A673 (cell line): ENCODE measurements at regions not wholly inside any gene's neighbourhood (a gene's known extent, or its start where the extent isn't known, plus 50 kb on each side); places are given as distances from the start of the nearest gene placed in this dataset.

ENCODE experiments used
- BruUV-seq: library from RNA; stranded (reverse); fragments of 400-500 nt; replicated peaks from 2 replicates; lab custom pipeline; 2021; lab: Mats Ljungman, UMichigan
- CTCF ChIA-PET: fragments of 300-600 bp; sonication (Branson Sonifier 250); formaldehyde crosslinking; loops from one replicate; lab custom pipeline; 2022; ENCODE audit warnings: antibody characterized with exemption; lab: Charles Lee
- POLR2A ChIA-PET: fragments of 300-600 bp; sonication (Branson Sonifier 250); formaldehyde crosslinking; loops from one replicate; lab custom pipeline; 2022; ENCODE audit warnings: antibody characterized with exemption; ENCODE audit not compliant: low non-redundant PET; lab: Charles Lee
- DNase-seq: peaks from one replicate; pipeline ENCODE4 v3.0.0-alpha.2; 2015; ENCODE audit warnings: low spot score
- H3K27ac ChIP-seq: fragments of 200-600 bp; sonication (generic); 2 replicates; pipeline ENCODE4 v1.5.1; 2016; ENCODE audit warnings: mixed run types, low read depth, mild to moderate bottlenecking, mixed read lengths, antibody characterized with exemption, low read length; ENCODE audit not compliant: poor library complexity, severe bottlenecking
- H3K27me3 ChIP-seq: fragments of 200-600 bp; sonication (generic); replicated peaks from 2 replicates; pipeline ENCODE4 v1.6.1; 2017; ENCODE audit warnings: mixed run types, low read depth, mild to moderate bottlenecking, mixed read lengths, antibody characterized with exemption, low read length; ENCODE audit not compliant: insufficient read depth, poor library complexity
- H3K36me3 ChIP-seq: fragments of 200-600 bp; sonication (generic); 2 replicates; pipeline ENCODE4 v1.6.1; 2016; ENCODE audit warnings: mixed run types, mild to moderate bottlenecking, mixed read lengths, antibody characterized with exemption, low read length; ENCODE audit not compliant: insufficient read depth, poor library complexity, severe bottlenecking
- H3K4me1 ChIP-seq: fragments of 200-600 bp; sonication (generic); 2 replicates; pipeline ENCODE4 v1.6.1; 2017; ENCODE audit warnings: mixed run types, mild to moderate bottlenecking, mixed read lengths, antibody characterized with exemption, low read length; ENCODE audit not compliant: insufficient read depth, poor library complexity, severe bottlenecking
- H3K4me3 ChIP-seq: fragments of 200-600 bp; sonication (generic); 2 replicates; pipeline ENCODE4 v1.5.1; 2016; ENCODE audit warnings: low read depth, mixed run types, mild to moderate bottlenecking, mixed read lengths, low read length; ENCODE audit not compliant: poor library complexity, severe bottlenecking
- H3K9me3 ChIP-seq: fragments of 200-600 bp; sonication (generic); 2 replicates; pipeline ENCODE4 v1.6.1; 2016; ENCODE audit warnings: mixed run types, low read depth, mild to moderate bottlenecking, mixed read lengths, antibody characterized with exemption, low read length; ENCODE audit not compliant: poor library complexity, severe bottlenecking
- EZH2 ChIP-seq: fragments of 200-600 bp; sonication (generic); IDR thresholded peaks from 2 replicates; pipeline ENCODE4 v1.6.1; 2017; ENCODE audit warnings: borderline replicate concordance, low read depth, mild to moderate bottlenecking, mixed read lengths, antibody characterized with exemption, low read length; ENCODE audit not compliant: poor library complexity, severe bottlenecking
- intact Hi-C: fragments of 100-400 bp; cut with micrococcal nuclease; formaldehyde crosslinking; loops from one replicate; pipeline ENCODE4 v1.10.0; 2022; ENCODE audit not compliant: unreplicated experiment
- TF ChIP-seq, protein P1 (sequence below): fragments of 300-800, 200-600 bp; sonication (generic); conservative IDR thresholded peaks from 2 replicates; pipeline ENCODE4 v1.5.1; 2017; ENCODE audit warnings: low read depth, mild to moderate bottlenecking, antibody characterized with exemption, low read length, moderate library complexity, mixed read lengths

DNA sequence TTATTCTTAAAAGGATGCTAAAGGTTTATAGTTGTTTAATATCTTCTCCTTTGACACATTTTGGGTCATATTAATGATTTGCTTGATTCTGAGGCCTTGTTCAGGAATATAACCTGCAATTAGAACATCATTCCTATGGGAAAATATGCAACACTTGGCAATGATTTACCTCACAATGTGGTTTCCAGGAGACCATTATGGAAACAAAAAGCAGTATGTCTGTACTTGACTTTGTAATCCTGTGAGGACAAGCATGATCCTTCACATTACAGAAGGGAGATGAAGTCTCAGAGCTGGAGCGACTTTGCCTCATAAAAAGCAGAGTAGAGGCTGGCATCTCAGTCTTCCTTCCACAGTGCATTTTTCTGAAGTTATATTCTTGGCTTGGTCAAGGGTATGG lies 57.0 kb upstream of the CDCA7L start:
- Histone ChIP-seq H3K4me3 (no peak overlapping the region), H3K27me3 (peaks cover 14% of the 10 kb centered on the region), H3K27ac (no peak overlapping the region), H3K4me1 (peaks cover 12% of the 10 kb centered on the region), H3K36me3 (no peaks in the 10 kb centered on the region), H3K9me3 (no peaks in the 10 kb centered on the region)
- BruUV-seq: no TSS peak
- ChIA-PET POLR2A (no interaction called here), CTCF (no interaction called here)
- intact Hi-C loops: loop anchor here (5.0 to 10.0 kb wide), 5 partner anchors 80 to 1218 kb away; partner anchors contain the start of gene SP8
- TF ChIP-seq, protein P1, sequence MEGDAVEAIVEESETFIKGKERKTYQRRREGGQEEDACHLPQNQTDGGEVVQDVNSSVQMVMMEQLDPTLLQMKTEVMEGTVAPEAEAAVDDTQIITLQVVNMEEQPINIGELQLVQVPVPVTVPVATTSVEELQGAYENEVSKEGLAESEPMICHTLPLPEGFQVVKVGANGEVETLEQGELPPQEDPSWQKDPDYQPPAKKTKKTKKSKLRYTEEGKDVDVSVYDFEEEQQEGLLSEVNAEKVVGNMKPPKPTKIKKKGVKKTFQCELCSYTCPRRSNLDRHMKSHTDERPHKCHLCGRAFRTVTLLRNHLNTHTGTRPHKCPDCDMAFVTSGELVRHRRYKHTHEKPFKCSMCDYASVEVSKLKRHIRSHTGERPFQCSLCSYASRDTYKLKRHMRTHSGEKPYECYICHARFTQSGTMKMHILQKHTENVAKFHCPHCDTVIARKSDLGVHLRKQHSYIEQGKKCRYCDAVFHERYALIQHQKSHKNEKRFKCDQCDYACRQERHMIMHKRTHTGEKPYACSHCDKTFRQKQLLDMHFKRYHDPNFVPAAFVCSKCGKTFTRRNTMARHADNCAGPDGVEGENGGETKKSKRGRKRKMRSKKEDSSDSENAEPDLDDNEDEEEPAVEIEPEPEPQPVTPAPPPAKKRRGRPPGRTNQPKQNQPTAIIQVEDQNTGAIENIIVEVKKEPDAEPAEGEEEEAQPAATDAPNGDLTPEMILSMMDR: no peak
- TF ChIP-seq EZH2: no peak
- no peak for DNase-seq

DNA sequence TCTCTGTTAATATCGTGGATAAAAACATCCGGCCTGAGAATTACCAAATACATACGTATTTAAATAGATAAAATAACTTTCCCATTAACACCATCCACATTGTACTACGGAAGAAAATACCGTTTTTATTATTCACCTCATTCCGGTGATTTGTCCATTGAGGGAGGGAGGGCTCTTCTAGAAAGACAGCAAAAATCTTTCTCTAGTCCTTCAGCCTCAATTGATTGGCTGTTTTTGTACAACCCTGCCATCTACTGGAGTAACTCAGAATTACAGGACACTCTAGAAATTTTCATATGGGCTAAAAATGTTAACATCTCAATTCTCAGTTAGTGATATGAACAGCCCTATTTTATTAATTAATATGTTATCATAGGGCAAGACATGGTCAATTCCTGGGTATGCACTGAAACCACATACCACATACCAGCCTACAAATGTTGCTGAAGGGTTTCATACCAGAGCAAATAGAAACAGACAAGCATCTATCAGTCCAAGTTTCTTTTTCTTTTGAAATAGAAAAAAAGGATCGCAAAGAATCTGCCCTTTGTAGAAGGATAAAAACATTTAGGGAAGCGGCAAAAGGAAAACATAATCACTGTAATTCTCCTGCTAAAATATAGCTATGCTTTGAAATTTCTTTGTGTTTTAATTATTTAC lies 55.8 kb upstream of the CDCA7L start:
- no peak overlapping the region for H3K4me3 ChIP-seq

DNA sequence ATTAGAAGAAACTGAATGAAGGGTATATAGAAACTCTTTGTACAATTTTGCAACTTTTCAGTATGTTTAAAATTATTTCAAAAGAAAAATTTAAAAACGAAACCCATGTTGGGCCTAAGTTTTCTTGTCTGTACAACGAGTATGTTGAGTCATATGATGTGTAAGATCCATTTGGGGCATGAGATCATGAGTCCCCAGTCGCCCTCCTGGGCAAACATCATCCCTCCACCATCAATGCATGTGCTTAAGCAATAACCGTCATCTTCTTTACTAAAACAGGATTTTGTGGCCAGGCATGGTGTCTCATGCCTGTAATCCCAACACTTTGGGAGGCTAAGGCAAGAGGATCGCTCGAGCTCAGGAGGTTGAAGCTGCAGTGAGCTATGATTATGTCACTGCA lies 54.2 kb upstream of the CDCA7L start:
- no peak for DNase-seq
- CTCF ChIA-PET: no interaction called here
- POLR2A ChIA-PET: no interaction called here

More for the DNA sequence above, 55.8 kb upstream of the CDCA7L start:
- Histone ChIP-seq H3K27me3 (peaks cover 14% of the 10 kb centered on the region), H3K27ac (no peak overlapping the region), H3K9me3 (no peaks in the 10 kb centered on the region), H3K36me3 (no peaks in the 10 kb centered on the region), H3K4me1 (peaks cover 4% of the 10 kb centered on the region)
- no TSS peak for BruUV-seq
- intact Hi-C loops: loop anchor here (2.0 to 10.0 kb wide), 6 partner anchors 81 to 1217 kb away; partner anchors contain the start of gene SP8
- peak; percentile 77 for DNase-seq
- ChIA-PET CTCF (no interaction called here), POLR2A (no interaction called here)
- TF ChIP-seq, protein P1: peak; percentile 85
- no peak for TF ChIP-seq EZH2

More for the DNA sequence above, 54.2 kb upstream of the CDCA7L start:
- Histone ChIP-seq H3K27ac (no peak overlapping the region), H3K4me3 (no peak overlapping the region), H3K36me3 (no peaks in the 10 kb centered on the region), H3K9me3 (no peaks in the 10 kb centered on the region), H3K4me1 (peaks cover 4% of the 10 kb centered on the region), H3K27me3 (peaks cover 6% of the 10 kb centered on the region)
- no peak for TF ChIP-seq EZH2
- TF ChIP-seq, protein P1: no peak
- BruUV-seq: no TSS peak
- intact Hi-C loops: loop anchor here (2.0 to 10.0 kb wide), 6 partner anchors 82 to 1215 kb away; partner anchors contain the start of gene SP8
